Stimulated activated naive CD4-positive, alpha-beta T cell (primary cell): ENCODE measurements at regions not wholly inside any gene's neighbourhood (a gene's known extent, or its start where the extent isn't known, plus 50 kb on each side); places are given as distances from the start of the nearest gene placed in this dataset.
"Not testable (repeated sequence)": the region's sequence is repeated elsewhere in the genome, so short reads cannot be mapped to it uniquely, and the experiment has no call there.

Experiments
- DNase-seq, 6 experiments: peaks; one replicate each; lab custom pipeline; 2025; lab: John Stamatoyannopoulos, UW

GRCh38 chr12:91672130-91672529 lies 473.5 kb downstream of the BTG1 start:
- DNase-seq: no peak

DNA sequence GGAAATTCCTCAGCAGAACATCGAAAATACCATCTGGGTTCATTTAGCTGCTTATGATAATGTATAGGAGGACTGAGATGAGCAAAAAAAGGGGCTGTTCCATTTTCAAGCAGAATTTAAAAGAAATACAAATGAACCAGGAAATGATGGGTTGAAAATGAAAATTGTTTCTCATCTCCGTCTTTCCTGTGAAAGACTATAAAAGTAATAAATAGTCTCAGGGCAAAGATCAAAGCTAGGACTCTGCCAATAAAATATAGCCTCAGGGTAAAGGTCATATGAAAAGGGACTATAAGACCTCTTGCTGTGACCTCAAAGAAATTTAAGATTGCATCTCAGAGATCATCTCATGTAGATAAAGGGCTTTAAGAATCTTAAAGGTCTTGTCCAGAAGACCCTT lies 478.0 kb downstream of the BTG1 start:
- DNase-seq: no peak

DNA sequence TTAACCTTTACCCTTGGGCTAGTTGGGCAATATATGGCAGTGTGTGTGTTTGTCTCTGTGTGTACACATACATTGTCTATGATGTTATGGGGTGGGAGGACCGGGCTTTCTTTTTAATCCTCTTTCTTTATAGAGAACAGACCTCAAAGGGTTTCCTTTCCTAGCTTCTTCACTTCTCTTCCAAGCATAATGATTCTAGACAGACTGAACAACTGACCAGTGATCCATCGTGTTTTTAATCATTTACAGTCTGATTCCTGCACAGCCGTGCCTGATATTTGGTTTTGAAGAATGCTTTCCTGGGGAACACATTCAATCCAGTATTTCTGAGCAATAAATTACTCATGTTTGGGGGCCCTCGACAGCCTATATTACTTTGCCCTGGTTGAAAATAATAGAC lies 481.1 kb upstream of the DCN start:
- no peak for DNase-seq

DNA sequence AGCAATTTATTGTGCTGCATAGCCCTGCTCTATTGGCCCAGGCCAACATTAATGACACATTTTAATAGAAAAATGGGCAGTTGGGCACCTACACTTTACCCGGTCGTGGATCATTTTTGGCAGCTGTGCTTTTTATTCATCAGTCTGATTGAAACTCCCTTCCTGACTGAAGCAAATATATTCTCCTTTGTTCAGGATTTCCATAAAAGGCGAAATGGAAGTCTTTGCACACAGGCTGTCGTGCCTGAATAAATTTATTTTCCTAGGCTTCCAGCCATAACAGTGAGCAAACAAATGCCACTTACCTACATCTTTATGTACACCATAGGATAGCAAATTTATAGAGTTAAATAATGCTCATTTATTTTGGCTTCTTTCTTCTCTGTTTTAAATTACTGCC lies 480.7 kb upstream of the DCN start:
- no peak for DNase-seq

DNA sequence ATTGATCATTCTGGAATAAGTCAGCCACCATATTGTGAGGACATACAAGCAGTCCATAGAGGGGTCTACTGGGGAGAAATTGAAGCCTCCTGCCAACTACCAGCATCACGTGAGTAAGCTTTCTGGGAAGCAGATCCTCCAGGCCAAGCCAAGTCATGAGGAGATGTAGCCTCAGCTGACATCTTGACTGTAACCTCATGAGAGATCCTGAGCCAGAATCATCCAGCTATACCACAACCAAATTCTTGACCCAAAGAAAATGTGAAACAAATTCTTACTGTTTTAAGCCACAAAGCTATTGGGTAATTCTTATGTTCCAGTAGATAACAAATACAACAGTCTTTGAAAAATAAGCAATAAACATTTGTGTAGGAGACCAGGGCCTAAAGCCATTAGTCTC lies 479.4 kb upstream of the DCN start:
- no peak for DNase-seq

GRCh38 chr12:91657032-91657431 lies 474.4 kb upstream of the DCN start:
- DNase-seq: no peak

GRCh38 chr12:91655966-91656365 lies 473.3 kb upstream of the DCN start:
- no peak for DNase-seq

DNA sequence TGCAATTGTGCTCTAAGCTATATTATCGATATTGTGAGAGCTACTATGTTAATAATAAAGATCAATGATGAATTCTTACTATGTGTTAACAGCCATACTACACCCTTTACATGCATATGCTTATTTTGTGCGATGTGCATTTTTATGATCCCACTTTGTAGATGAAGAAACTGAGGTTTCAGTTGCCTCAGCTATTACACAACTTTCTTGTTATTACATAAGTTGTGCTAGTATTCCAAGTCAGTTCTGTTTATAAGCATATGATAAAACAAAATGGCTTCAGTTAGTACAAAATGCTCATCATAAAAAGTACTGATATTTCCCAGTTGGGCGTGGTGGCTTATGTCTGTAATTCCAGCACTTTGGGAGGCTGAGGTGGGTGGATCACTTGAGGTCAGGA lies 471.5 kb upstream of the DCN start:
- no peak for DNase-seq

GRCh38 chr12:91651728-91652127 lies 469.1 kb upstream of the DCN start:
- no peak for DNase-seq

DNA sequence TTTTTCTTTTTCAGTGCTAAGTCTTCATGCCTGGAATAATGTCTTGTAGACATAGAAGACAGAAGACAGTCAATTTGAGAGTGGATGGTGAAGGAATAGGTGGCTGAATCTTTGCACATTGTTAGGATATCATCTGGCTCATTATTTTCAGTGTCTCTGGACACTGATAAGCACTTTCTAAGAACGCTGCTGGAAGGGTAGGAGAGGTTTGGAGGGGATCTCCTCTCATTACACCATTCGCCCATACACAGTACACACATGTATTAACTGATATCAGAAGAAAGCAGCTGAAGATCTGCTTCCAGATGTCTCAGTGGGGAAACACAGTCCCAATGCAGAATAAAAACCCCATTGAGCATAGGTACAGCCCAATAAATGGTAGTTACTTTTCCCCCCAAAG lies 461.1 kb upstream of the DCN start:
- no peak for DNase-seq

- DNase-seq: no peak
These were observed 457.4 kb upstream of the DCN start for GRCh38 chr12:91640021-91640420.

DNA sequence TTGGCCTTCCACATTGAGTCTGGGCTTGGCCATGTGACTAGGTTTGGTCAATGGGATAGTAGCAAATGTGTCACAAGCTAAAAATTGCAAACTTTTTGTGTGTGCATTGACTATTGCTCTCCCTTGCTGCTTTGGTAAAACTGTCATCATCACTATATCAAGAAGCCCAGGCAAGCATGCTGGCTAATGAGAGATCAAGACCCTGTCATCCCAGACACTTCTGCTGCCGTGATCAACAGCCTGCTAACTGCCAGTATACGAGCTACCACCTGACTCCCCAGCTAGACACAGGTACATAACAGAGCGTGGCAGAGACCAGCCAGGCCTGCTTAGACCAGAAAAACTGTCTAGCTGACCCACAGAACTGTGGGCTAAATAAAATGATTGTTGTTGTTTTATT lies 456.7 kb upstream of the DCN start:
- no peak for DNase-seq

GRCh38 chr12:91637789-91638624 lies 455.4 kb upstream of the DCN start:
- no peak for DNase-seq

GRCh38 chr12:91636721-91637120 lies 454.1 kb upstream of the DCN start:
- DNase-seq: no peak

GRCh38 chr12:91634386-91634713 lies 451.7 kb upstream of the DCN start:
- DNase-seq: not testable (repeated sequence)

- DNase-seq: no peak
These were observed 451.2 kb upstream of the DCN start for GRCh38 chr12:91633734-91634357.

GRCh38 chr12:91633206-91633605 lies 450.6 kb upstream of the DCN start:
- DNase-seq: no peak

DNA sequence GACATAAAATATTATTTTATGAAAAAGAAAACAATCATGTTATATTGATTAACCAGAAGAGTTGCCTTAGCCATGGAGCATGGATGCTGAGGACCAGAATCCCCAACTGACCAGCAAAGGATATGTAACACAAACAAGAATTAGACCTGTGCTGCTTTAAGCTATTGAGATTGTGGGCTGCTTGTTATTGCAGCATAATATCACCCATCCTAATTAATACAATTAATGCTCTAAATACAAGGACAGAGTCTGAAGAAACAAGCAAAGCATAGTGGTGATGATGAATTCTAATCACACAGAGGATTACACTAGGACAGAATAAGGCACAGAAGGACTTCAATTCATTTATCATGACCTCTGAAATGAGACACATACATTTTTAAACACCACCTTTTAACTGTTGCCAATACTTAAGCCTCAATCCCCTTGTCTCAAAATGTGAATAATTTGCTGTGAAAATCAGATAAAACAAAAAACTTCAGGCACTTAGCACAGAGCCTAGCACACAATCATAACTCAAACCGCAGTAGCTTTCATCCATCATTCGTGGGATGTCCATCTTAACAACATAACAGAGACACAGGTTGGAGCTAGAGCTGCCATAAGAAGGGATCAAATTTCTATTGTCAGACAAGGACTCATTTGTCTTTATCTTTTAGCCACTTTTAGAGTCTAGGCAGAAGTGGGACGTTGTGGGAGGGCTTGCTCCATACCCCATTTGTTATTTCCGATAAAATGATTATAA lies 449.6 kb upstream of the DCN start:
- no peak for DNase-seq

DNA sequence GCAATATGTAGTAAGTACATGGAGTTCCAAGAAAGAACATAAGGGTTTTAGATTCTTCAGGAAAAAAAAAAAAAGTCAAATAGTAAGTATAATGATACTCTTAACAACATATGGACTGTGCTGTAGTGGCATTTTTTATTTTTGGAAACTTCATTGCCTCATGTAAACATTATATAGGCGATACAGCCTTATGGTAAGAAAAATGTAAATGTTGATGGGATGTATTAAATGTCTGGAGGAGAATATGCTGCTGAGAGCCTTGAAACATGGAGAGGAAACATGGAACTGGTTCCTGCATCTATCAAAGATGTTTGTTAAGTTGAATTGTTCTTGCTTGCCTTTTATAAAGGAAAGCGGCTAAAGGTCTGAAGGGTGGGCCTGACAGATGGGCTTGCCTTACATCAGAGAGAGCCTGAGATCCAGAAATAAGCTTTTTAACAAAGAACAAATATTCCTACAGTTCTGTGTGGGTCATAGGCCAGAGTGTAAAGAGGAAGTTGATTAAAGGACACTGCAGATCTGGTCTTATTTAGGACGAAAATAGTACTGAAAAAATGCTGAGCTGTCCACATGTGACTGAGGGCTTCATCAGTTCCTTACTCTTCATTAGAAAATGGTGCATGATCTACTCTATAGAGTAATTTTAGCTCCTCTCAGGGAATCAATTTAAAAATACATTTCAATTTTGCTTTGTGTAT lies 448.1 kb upstream of the DCN start:
- no peak for DNase-seq

DNA sequence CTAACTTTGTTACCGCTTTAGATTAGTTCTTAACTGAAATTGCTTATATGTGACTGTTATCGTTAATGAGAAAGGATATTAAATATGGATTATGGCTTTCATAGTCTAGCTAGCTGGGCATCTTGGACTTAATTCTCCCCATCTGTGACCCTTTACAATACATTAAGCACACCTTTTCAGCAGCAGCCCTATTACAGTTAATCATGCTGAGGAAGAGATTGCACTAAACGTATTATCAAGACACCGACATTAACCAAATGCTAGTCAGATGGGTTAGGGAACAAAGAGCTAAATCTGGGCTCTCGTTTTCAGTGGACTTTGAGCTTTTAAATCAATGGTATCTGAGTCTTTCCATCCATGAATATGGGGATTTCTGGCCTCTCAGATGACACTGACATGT lies 447.5 kb upstream of the DCN start:
- DNase-seq: no peak

GRCh38 chr12:91629440-91629839 lies 446.8 kb upstream of the DCN start:
- no peak for DNase-seq

DNA sequence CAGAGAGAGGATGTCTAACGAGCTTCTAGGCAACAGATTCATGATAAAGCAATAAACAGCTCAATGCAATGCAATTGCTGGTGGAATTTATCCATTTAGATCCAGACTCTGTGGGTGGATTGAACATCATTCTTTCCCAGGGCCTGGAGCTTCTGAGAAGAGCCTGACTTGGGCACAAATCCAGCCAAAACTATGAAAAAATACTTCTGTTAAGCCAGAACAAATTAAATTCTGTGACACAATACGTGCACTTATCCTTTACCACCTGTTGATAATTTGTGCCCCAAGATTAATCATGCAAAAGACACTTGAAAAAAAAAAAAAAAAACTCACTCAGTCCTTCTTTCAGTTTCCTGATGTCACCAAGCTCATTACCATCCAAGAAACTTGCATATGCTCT lies 446.0 kb upstream of the DCN start:
- no peak for DNase-seq

DNA sequence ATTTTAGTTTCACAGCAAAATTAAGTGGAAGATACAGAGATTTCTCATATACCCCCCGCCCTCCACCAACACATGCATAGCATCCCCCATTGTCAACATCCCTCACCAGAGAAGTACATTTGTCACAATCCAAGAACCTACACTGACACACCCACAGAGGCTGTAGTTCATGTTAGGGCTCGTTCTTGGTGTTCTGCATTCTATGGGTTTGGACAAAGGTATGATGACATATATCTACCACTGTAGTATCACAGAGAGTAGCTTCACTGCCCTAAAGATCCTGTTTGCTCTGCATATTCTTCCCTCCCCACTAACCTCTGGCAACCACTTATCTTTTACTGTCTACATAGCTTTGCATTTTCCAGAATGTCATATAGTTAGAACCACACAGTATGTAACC lies 444.6 kb upstream of the DCN start:
- no peak for DNase-seq
